PC-9 (cell line): ENCODE measurements at regions not wholly inside any gene's neighbourhood (a gene's known extent, or its start where the extent isn't known, plus 50 kb on each side); places are given as distances from the start of the nearest gene placed in this dataset.
A peak's percentile ranks its signal among the peaks of the same experiment; 100 is the strongest.

Source experiments
- BruUV-seq: library from RNA; stranded (reverse); fragments of 400-500 nt; replicated peaks from 2 replicates; lab custom pipeline; 2021; lab: Mats Ljungman, UMichigan
- CTCF ChIA-PET: fragments of 300-600 bp; sonication (Branson Sonifier 250); formaldehyde crosslinking; loops from one replicate; lab custom pipeline; 2022; ENCODE audit warnings: antibody characterized with exemption; lab: Charles Lee
- POLR2A ChIA-PET: fragments of 300-600 bp; sonication (Branson Sonifier 250); formaldehyde crosslinking; loops from one replicate; lab custom pipeline; 2022; ENCODE audit warnings: antibody characterized with exemption; ENCODE audit not compliant: unreplicated experiment; lab: Charles Lee
- DNase-seq, 2 experiments: peaks; one replicate each; pipeline versions ENCODE4 v3.0.0 to v3.0.0-alpha.2; 2015 to 2022; ENCODE audit warnings: mixed read lengths in 1 of 2
- H2AFZ ChIP-seq: fragments of 200-600 bp; sonication (generic); 2 replicates; pipeline ENCODE4 v1.8.1; 2017; ENCODE audit warnings: antibody characterized with exemption
- H3F3A ChIP-seq: fragments of 200-600 bp; sonication (generic); 2 replicates; pipeline ENCODE4 v1.8.1; 2017; ENCODE audit warnings: antibody characterized with exemption, mild to moderate bottlenecking, low read depth; ENCODE audit not compliant: insufficient read depth
- H3K27ac ChIP-seq: fragments of 200-600 bp; sonication (generic); 2 replicates; pipeline ENCODE4 v1.6.1; 2016; ENCODE audit warnings: mixed run types
- H3K27me3 ChIP-seq: fragments of 200-600 bp; sonication (generic); 2 replicates; pipeline ENCODE4 v1.6.1; 2016; ENCODE audit warnings: low read depth, mixed run types; ENCODE audit not compliant: insufficient read depth
- H3K36me3 ChIP-seq: fragments of 200-600 bp; sonication (generic); 2 replicates; pipeline ENCODE4 v1.6.1; 2016; ENCODE audit warnings: low read depth, mixed run types
- H3K4me1 ChIP-seq: fragments of 200-600 bp; sonication (generic); replicated peaks from 2 replicates; pipeline ENCODE4 v1.6.1; 2016; ENCODE audit warnings: mixed run types; ENCODE audit not compliant: insufficient read depth
- H3K4me2 ChIP-seq: fragments of 200-600 bp; sonication (generic); 2 replicates; pipeline ENCODE4 v1.6.1; 2017; ENCODE audit warnings: mixed run types
- H3K4me3 ChIP-seq: fragments of 200-600 bp; sonication (generic); 2 replicates; pipeline ENCODE4 v1.6.1; 2016; ENCODE audit warnings: mixed run types
- H3K79me2 ChIP-seq: fragments of 200-600 bp; sonication (generic); 2 replicates; pipeline ENCODE4 v1.6.1; 2017; ENCODE audit warnings: low read depth, mixed run types
- H3K9me2 ChIP-seq: fragments of 200-600 bp; sonication (generic); 2 replicates; pipeline ENCODE4 v1.8.1; 2017; ENCODE audit warnings: mild to moderate bottlenecking; ENCODE audit not compliant: insufficient read depth
- H3K9me3 ChIP-seq: fragments of 200-600 bp; sonication (generic); 2 replicates; pipeline ENCODE4 v1.8.1; 2016; ENCODE audit warnings: low read depth; ENCODE audit not compliant: insufficient read depth
- H4K20me1 ChIP-seq: fragments of 200-600 bp; sonication (generic); 2 replicates; pipeline ENCODE4 v1.8.1; 2017; ENCODE audit not compliant: insufficient read depth
- CTCF ChIP-seq: fragments of 200-600 bp; sonication (generic); conservative IDR thresholded peaks from 2 replicates; pipeline ENCODE4 v1.6.1; 2017; ENCODE audit warnings: mixed run types, antibody characterized with exemption, mild to moderate bottlenecking, moderate library complexity
- EZH2 ChIP-seq: fragments of 200-600 bp; sonication (generic); IDR thresholded peaks from 2 replicates; pipeline ENCODE4 v1.8.0; 2017; ENCODE audit warnings: antibody characterized with exemption, low read depth
- intact Hi-C: fragments of 100-400 bp; cut with micrococcal nuclease; formaldehyde crosslinking; loops from one replicate; pipeline ENCODE4 v1.10.0; 2022; ENCODE audit not compliant: unreplicated experiment

- intact Hi-C loops, result no loop called here
- no peak for DNase-seq
- H3F3A ChIP-seq, result no peaks in the 10 kb centered on the region
- no peak overlapping the region for H2AFZ ChIP-seq
- H3K79me2 ChIP-seq, result no peaks in the 10 kb centered on the region
- TF ChIP-seq CTCF (no peak), EZH2 (no peak)
- no peaks in the 10 kb centered on the region for H3K4me1 ChIP-seq
- H3K4me3 ChIP-seq, result no peak overlapping the region
- no peaks in the 10 kb centered on the region for H4K20me1 ChIP-seq
- H3K36me3 ChIP-seq, result no peaks in the 10 kb centered on the region
- ChIA-PET POLR2A (no interaction called here), CTCF (no interaction called here)
- BruUV-seq, result no TSS peak
- no peak overlapping the region for H3K4me2 ChIP-seq
- no peak overlapping the region for H3K27ac ChIP-seq
- no peaks in the 10 kb centered on the region for H3K27me3 ChIP-seq
- H3K9me2 ChIP-seq, result no peaks in the 10 kb centered on the region
- no peaks in the 10 kb centered on the region for H3K9me3 ChIP-seq
Measured at GRCh38 chr18:37671119-37671518, 105.5 kb upstream of the CELF4 start.

- Histone ChIP-seq H3K9me3 (no peaks in the 10 kb centered on the region), H4K20me1 (no peaks in the 10 kb centered on the region), H3K4me2 (peak overlapping the region; percentile 3; the same call in 1 of the 2 replicates), H3K27ac (no peak overlapping the region), H3K4me1 (no peaks in the 10 kb centered on the region), H2AFZ (no peak overlapping the region), H3K79me2 (no peaks in the 10 kb centered on the region), H3K4me3 (no peak overlapping the region; the same call in 1 of the 2 replicates), H3K9me2 (no peaks in the 10 kb centered on the region), H3F3A (no peaks in the 10 kb centered on the region), H3K27me3 (no peaks in the 10 kb centered on the region), H3K36me3 (no peaks in the 10 kb centered on the region)
- ChIA-PET CTCF (no interaction called here), POLR2A (no interaction called here)
- BruUV-seq, result no TSS peak
- TF ChIP-seq CTCF, result no peak
- TF ChIP-seq EZH2, result no peak
- intact Hi-C loops, result no loop called here
- peak in 1 of 2 experiments; percentile 80 for DNase-seq
Measured at GRCh38 chr18:37669991-37670534, 104.5 kb upstream of the CELF4 start.

GRCh38 chr18:37668971-37669747 lies 103.6 kb upstream of the CELF4 start:
- CTCF ChIA-PET, result no interaction called here

More at GRCh38 chr18:37668971-37669747, 103.6 kb upstream of the CELF4 start:
- Histone ChIP-seq H3K27me3 (no peaks in the 10 kb centered on the region), H3K4me2 (peak overlapping the region; percentile 3; the same call in 1 of the 2 replicates), H3K4me1 (no peaks in the 10 kb centered on the region), H4K20me1 (no peaks in the 10 kb centered on the region), H3K27ac (no peak overlapping the region), H3K36me3 (no peaks in the 10 kb centered on the region), H3K9me3 (no peaks in the 10 kb centered on the region), H3K4me3 (no peak overlapping the region), H3K79me2 (no peaks in the 10 kb centered on the region), H3F3A (no peaks in the 10 kb centered on the region), H2AFZ (no peak overlapping the region), H3K9me2 (no peaks in the 10 kb centered on the region)
- no TSS peak for BruUV-seq
- intact Hi-C loops, result no loop called here
- TF ChIP-seq EZH2, result no peak
- TF ChIP-seq CTCF, result no peak
- DNase-seq, result no peak
- POLR2A ChIA-PET, result no interaction called here
